KMS-11 (cell line): ENCODE measurements at regions not wholly inside any gene's neighbourhood (a gene's known extent, or its start where the extent isn't known, plus 50 kb on each side); places are given as distances from the start of the nearest gene placed in this dataset.

ENCODE experiments used
- H2AFZ ChIP-seq: fragments of 200-600 bp; sonication (generic); 2 replicates; pipeline ENCODE4 v1.6.1; 2016; ENCODE audit warnings: antibody characterized with exemption, mixed run types, low read depth
- H3K27ac ChIP-seq: fragments of 200-600 bp; sonication (generic); 2 replicates; pipeline ENCODE4 v1.6.1; 2016; ENCODE audit warnings: mild to moderate bottlenecking, mixed run types
- H3K27me3 ChIP-seq: fragments of 200-600 bp; sonication (generic); 2 replicates; pipeline ENCODE4 v1.6.1; 2017; ENCODE audit warnings: mild to moderate bottlenecking, low read depth, mixed run types, moderate library complexity; ENCODE audit not compliant: insufficient read depth
- H3K36me3 ChIP-seq: fragments of 200-600 bp; sonication (generic); 2 replicates; pipeline ENCODE4 v1.6.1; 2017; ENCODE audit warnings: mild to moderate bottlenecking, mixed run types; ENCODE audit not compliant: insufficient read depth
- H3K4me1 ChIP-seq: fragments of 200-600 bp; sonication (generic); 2 replicates; pipeline ENCODE4 v1.6.1; 2016; ENCODE audit warnings: mild to moderate bottlenecking, low read depth, mixed run types; ENCODE audit not compliant: poor library complexity, severe bottlenecking
- H3K4me2 ChIP-seq: fragments of 200-600 bp; sonication (generic); 2 replicates; pipeline ENCODE4 v1.7.0; 2016; ENCODE audit warnings: mild to moderate bottlenecking, mixed run types
- H3K4me3 ChIP-seq: fragments of 200-600 bp; sonication (generic); IDR thresholded peaks from 2 replicates; pipeline ENCODE4 v1.6.1; 2017; ENCODE audit warnings: low read depth, low read length, mixed read lengths; ENCODE audit not compliant: insufficient read depth
- H3K79me2 ChIP-seq: fragments of 200-600 bp; sonication (generic); 2 replicates; pipeline ENCODE4 v1.6.1; 2016; ENCODE audit warnings: low read depth, mixed run types; ENCODE audit not compliant: insufficient read depth
- H3K9ac ChIP-seq: fragments of 200-600 bp; sonication (generic); 2 replicates; pipeline ENCODE4 v1.6.1; 2016; ENCODE audit warnings: mild to moderate bottlenecking, mixed run types
- H4K20me1 ChIP-seq: fragments of 200-600 bp; sonication (generic); 2 replicates; pipeline ENCODE4 v1.6.1; 2016; ENCODE audit warnings: mild to moderate bottlenecking, mixed run types; ENCODE audit not compliant: insufficient read depth
- CTCF ChIP-seq: fragments of 200-600 bp; sonication (generic); conservative IDR thresholded peaks from 2 replicates; pipeline ENCODE4 v1.6.1; 2017; ENCODE audit warnings: low read depth, mild to moderate bottlenecking, antibody characterized with exemption, low read length, moderate library complexity, mixed read lengths

- no peaks in the 10 kb centered on the region for H3K79me2 ChIP-seq
- no peak overlapping the region for H3K4me2 ChIP-seq
- no peaks in the 10 kb centered on the region for H3K27me3 ChIP-seq
- H3K36me3 ChIP-seq = no peaks in the 10 kb centered on the region
- no peaks in the 10 kb centered on the region for H4K20me1 ChIP-seq
- no peak overlapping the region for H2AFZ ChIP-seq
- no peaks in the 10 kb centered on the region for H3K4me1 ChIP-seq
- no peak overlapping the region for H3K27ac ChIP-seq
- no peak overlapping the region for H3K4me3 ChIP-seq
- TF ChIP-seq CTCF = no peak
- no peak overlapping the region for H3K9ac ChIP-seq
Measured at GRCh38 chr3:82761858-82762257, 1000.4 kb upstream of the GBE1 start.

- no peaks in the 10 kb centered on the region for H3K79me2 ChIP-seq
- no peak overlapping the region for H2AFZ ChIP-seq
- no peak overlapping the region for H3K9ac ChIP-seq
- H3K27ac ChIP-seq = peak overlapping the region; percentile 19; the same call in 1 of the 2 replicates
- no peaks in the 10 kb centered on the region for H3K27me3 ChIP-seq
- H3K4me2 ChIP-seq = peak overlapping the region; percentile 39
- H3K36me3 ChIP-seq = no peaks in the 10 kb centered on the region
- no peak overlapping the region for H3K4me3 ChIP-seq
- H4K20me1 ChIP-seq = no peaks in the 10 kb centered on the region
- H3K4me1 ChIP-seq = peaks cover 49% of the 10 kb centered on the region
- no peak for TF ChIP-seq CTCF
Measured at GRCh38 chr3:82745544-82745943, 984.1 kb upstream of the GBE1 start.

GRCh38 chr3:82743196-82743595 is 981.8 kb upstream of the GBE1 start:
- no peaks in the 10 kb centered on the region for H3K27me3 ChIP-seq
- TF ChIP-seq CTCF = no peak
- H3K79me2 ChIP-seq = no peaks in the 10 kb centered on the region
- H3K4me2 ChIP-seq = no peak overlapping the region
- no peaks in the 10 kb centered on the region for H3K36me3 ChIP-seq
- no peak overlapping the region for H3K9ac ChIP-seq
- H3K4me1 ChIP-seq = peaks cover 72% of the 10 kb centered on the region
- H4K20me1 ChIP-seq = no peaks in the 10 kb centered on the region
- no peak overlapping the region for H3K27ac ChIP-seq
- H2AFZ ChIP-seq = no peak overlapping the region
- no peak overlapping the region for H3K4me3 ChIP-seq

- Histone ChIP-seq H3K9ac (no peak overlapping the region), H3K36me3 (no peaks in the 10 kb centered on the region), H3K79me2 (no peaks in the 10 kb centered on the region), H3K4me1 (peaks cover 75% of the 10 kb centered on the region), H4K20me1 (no peaks in the 10 kb centered on the region), H3K4me2 (no peak overlapping the region), H3K27me3 (no peaks in the 10 kb centered on the region), H2AFZ (no peak overlapping the region), H3K27ac (no peak overlapping the region), H3K4me3 (no peak overlapping the region)
- TF ChIP-seq CTCF = no peak
Measured at GRCh38 chr3:82741346-82741745, 979.9 kb upstream of the GBE1 start.

- TF ChIP-seq CTCF = no peak
- Histone ChIP-seq H3K4me2 (peak overlapping the region; percentile 68), H3K79me2 (no peaks in the 10 kb centered on the region), H4K20me1 (no peaks in the 10 kb centered on the region), H3K9ac (no peak overlapping the region), H3K36me3 (no peaks in the 10 kb centered on the region), H3K27ac (peak overlapping the region; percentile 48; the same call in 1 of the 2 replicates), H2AFZ (no peak overlapping the region), H3K27me3 (no peaks in the 10 kb centered on the region), H3K4me1 (peaks cover 63% of the 10 kb centered on the region), H3K4me3 (no peak overlapping the region)
Measured at GRCh38 chr3:82739390-82739789, 977.9 kb upstream of the GBE1 start.
